ENCODE measurements at regions not wholly inside any gene's neighbourhood (a gene's known extent, or its start where the extent isn't known, plus 50 kb on each side); places are given as distances from the start of the nearest gene placed in this dataset.

DNA sequence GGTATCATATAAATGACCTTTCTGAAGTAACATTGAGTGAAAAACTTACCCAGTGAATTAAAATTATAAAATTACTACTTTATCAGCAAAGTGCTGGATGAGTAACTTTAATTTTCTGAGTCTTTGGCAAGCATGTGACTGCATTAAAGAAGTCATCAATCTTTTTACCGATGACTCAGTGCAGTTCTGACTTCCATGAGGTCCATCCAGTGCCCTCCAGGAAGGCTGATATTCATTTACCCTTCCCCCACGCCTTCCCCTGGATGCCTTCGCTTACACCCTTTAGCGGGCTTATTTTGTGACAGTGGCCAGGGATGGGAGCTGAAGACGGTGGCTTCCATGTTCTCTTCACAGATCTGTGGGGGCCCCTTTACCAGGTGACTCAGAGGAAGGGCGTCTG lies 572.9 kb upstream of the PFKP start:
- DNase-seq: no peak

DNA sequence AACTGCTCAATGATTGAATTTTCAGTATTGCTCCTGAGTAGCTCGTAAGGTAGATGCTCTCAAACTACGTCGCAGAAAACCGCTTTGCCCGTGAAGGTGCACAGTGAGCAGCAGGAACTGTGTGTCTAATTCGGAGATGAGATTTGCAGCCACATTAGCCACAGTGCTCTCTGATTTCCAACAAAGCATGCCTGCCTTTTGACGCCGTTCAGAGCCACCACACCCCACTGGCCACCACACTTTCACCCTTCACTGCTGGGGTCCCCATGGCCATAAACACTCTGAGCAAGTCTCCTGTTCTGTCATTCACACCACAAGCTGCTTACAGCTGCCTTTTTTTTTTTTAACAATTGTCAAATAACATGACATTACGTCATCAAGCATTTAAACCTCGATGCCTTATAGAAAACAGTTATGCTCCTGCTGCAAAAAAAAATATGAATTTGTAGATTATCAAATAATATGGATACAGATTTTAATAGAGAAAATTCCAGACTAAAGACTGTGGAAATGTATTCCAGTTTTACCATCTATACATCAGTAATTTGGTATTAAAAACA lies 578.8 kb upstream of the PFKP start:
- no peak for DNase-seq

DNA sequence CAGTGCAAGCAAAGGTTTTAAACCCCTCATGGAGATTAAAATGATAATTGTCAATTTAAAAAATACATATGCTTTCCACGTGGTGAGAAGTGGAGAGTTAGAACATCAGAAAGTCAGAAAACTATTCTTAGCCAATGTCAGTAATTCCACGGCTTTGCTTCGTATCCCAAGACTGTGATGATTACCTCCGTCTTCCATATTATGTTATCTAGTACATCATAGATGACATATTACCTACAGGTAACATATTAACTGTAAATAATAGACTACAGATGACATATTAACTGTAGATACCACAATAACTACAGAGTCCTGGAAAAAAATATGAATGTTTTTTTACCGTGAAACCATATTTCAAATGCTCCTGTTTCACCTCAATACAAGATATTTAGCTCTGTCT lies 579.4 kb upstream of the PFKP start:
- DNase-seq: no peak

DNA sequence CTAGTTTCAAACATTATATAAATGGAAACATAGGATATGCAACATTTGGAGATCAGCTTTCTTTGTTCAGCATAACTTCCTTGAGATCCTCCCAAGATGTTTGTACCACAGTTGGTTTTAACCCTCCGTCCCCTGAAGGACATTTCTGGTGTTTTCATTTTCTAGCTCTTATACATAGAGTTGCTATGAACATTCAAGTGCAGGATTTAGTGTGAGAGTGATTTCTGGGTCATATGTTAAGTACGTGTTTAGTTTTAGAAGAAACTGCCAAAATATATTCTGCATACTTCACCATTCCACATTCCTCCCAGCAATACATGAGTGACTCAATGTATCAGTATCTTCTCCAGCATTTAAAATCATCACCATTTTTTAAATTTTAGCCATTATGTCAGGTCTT lies 588.7 kb upstream of the PFKP start:
- no peak for DNase-seq

DNA sequence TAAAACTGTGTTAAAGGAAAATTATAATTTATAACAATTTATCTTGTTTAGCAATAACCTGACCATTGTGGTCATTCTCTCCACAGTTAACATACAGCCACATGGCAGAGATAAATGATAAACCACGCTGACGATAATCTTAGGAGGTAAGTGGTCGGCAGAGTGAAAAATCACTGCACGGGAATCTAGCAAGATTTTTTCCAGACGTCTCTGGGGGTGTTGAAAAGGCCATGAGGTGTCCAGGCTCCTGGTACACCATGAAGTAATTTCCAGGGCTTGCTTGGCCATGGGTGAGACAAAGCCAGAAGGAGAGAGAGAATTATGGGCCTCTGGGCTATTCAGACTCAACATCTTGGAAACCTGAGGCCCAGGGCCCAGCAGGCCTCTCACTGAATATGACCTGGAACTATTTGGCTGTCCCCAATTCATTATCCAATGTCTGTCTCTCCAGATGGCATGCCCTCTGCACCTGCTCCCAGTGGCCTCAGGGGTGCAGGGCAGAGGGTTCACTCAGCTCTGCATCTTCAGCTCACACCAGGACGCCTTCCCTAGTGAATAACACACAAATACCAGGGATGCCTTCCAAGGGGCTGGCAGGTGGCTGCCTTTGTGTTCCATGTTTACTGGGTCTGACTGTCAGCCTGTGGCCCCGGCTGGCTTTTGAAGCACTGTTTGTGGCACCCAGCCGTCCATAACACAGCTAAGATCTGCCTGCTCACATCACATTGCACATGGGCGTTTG lies 590.4 kb upstream of the PFKP start:
- no peak for DNase-seq

DNA sequence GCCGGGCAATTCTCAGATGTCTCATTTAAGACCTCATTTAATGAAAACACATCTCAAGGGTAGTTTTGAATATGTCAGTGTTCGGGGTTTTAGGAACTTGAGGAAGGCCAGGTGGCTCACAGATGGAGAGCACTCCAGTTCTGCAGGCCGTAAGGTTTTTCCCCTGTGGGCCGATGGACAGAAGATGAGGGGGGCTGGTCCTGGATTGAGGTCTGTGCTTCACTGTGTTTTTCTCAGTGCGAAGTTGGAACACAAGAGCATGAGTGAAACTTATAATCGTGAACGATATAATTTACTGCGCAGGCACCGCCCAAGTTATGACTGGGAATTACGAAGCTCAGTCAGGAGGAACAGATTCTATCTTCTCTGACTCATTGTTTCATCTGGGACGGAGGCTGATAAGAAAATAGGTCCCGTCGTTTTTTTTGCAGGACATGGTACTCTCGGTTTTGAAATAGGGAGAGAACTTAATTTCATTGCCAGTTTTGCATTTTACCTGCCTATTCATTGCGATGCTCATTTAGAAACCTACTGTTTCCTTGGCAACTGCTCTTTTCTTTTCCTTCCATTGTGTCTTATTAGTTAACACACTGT lies 591.0 kb upstream of the PFKP start:
- no peak for DNase-seq

DNA sequence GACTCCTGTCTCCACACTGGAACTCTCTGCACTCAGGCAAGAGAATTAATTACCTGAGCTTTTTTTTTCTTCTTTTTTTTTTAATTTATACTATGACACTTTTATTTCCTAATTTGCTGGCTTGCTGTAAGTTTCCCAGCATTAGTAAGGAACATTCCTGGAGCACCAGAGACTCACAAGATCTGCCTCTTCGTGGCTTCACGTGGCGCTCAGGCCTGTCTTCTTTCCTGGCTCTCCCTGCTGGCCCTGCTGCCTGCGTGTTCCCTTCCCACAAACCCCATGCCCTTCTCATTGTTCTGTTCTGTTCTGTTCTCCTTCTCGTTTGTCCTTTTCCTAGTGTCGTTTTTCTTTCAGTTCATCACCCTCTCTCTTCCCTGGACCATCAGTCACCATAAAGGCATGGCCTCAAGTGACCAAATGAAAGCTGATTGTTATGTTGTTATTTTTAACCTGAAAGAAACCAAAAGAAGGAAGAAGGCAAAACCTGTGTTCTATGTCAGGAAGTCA lies 591.6 kb upstream of the PFKP start:
- DNase-seq: no peak

DNA sequence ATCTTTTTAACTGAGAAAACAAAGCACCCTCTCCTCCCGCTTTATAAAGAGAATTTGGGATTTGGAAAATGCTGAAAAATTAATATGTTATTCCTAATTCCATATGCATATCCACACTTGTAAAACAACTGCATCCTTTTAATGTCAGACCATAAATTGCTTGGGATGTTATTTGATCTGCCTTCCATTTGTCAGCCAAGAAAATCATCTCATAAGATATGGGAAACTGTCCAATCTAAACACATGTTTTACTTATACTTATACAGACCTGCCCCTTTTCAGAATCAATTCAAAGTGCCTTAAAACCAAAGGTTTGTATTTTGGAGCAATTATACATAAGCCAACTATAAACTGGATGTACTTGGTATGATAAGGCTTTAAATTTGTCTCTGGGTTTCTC lies 595.5 kb upstream of the PFKP start:
- DNase-seq: no peak

DNA sequence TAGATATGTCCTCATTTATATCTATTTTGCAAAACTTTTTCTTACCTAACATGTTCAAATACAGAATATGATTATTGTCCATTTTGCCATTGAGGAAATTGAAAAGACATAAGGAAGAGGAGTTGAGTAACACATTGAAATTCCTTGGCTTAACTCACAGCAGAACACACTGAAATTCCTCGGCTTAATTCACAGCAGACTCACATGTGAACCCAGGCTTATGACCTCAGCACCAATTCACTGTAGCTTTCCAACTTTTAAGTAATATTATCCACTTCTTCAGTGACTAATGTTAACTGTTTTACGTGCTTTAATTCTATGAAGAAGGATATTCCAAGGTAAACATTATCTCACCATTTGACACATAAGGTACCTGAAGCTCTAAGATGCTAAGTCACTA lies 597.5 kb upstream of the PFKP start:
- no peak for DNase-seq

DNA sequence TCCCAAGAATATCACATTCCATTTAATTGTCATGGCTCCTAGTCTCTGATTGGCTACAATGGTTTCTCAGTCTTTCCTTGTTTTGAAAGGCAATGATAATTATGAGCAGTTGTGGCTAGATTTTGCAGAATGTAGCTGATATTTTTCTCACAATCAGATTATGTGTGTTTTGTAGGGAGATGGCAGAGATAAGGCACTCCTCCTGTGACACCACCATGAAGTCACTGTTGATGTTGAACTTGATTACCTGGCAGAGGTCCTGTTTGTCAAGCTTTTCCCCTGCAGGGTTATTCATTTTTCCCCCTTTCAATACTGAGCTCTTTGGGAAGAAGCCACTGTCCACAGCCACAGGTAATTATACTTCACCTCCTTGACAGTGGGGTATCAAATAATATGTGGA lies 602.9 kb upstream of the PFKP start:
- DNase-seq: no peak

DNA sequence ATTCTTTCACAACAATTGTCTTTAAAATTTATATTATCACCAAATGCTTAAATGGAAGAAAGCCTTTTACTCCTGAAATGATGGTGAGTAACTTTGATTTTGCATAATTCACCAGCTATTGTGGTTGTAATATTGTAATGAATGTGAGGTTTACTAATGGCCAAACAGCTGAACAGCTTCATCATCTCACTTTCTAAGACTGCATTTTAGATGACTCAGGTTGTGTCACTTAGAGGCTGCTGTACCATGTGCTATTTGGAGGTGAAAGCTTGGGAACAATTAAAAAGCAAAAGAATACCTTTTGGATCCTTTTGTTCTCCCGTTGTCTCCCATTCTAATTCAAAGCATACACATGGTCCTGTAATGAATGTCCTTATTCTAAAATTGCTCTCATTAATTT lies 604.0 kb upstream of the PFKP start:
- DNase-seq: no peak

DNA sequence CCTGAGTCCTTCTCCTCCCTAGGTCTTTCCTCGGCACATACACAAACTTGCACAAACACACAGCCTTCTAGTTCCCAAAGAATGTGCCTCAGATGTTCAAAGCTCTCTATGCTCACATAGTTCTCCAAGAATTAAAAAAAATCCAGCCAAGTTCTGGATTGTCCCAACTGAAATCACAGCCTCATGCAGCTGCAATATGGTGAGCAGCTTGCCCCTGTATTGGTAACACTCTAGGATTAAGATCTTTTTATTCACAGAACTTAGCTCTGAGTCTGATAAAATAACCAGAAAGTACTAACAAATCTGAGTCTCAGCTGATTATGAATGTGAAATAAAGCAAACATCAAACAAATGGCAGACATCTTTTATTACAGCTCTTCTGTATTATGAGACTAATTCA lies 604.8 kb upstream of the PFKP start:
- no peak for DNase-seq

DNA sequence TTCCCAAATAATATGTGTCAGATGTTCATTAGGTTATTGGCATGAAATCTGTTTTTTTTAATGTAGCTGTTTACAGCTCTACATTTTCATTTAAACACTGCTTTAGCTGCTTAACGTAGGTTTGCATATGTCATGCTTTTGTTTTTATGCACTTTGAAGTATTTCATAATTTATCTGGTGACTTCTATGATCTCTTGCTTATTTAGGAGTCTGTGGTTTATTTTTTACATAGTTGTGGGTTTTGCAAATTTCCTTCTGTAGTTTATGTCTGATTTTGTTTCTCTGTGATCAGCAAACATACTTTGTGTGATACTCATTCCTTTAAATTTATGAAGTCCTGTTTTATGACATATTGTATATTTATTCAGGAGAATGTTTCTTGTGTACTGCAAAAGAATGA lies 606.5 kb upstream of the PFKP start:
- no peak for DNase-seq

DNA sequence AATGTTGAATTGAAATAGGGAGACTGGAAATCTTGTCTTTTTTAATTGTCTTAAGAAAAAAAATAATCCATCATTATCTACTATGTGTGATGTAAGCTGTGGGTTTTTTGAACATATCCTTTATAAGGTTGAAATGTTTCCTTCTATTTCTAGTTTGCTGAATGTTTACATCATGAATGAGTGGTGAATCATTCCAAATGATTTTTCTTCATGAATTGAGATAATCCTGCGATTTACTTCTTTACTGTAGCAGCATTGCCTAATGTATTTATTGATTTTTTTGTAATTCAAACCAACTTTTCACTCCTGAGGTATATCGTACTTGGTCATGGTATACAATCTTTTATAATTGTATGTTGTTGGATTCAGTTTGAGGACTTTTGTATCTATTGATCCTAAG lies 607.6 kb upstream of the PFKP start:
- no peak for DNase-seq

DNA sequence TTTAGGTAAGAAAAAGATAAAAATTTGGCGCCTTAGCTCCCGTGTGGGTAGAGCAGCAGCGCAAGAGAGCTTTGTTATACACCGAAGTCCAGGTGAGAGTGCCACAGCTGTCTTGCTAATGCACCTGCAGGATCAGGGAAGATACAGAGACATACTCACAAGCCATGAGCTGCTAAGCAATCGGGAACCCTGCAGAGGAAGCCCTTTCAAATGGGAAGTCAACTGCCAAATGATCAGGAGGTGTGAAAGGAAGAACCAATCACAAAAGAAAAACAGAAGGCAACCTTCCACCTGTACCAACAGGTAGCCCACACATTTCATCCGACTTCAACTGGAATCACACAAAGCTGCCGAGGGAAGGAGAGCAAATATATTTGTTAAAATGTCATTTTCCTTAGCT lies 610.5 kb upstream of the PFKP start:
- DNase-seq: no peak

DNA sequence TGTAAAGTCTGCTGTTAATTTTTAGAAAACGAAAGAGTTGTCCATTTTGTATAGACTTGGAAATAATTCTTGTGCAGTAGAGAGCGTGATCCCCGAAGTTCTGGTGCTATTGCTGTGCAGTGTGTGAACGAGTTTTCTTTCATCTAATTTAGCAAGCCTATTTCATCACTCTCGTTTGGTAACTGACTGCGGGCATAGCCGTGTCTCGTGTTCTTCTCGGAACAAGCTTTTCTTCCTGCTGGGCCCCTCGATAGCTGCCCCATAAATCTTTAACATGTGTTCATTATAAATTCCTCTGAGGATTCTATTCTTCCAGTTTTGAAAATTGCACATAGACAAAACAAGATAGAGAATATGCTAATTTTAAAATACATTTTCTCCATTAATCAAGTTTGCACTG lies 622.0 kb upstream of the PFKP start:
- no peak for DNase-seq

DNA sequence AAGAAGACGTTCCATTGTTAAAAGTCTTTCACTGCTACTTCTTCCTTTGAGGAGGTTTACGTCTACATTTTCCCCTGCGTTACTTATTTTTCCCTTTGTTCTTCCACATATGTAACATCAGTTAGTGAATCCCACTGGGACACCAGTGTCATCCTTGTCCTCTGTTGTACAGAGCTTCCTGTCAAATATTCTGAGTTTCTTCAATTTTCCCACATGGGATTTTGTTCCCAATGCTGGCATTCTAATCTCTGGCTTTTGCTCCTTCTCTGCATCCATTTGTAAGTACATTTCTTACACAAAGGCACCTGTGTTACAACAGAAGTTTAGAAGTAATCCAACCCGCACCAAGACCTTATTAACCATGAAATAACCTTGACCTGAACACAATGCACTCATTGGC lies 627.4 kb upstream of the PFKP start:
- DNase-seq: no peak

DNA sequence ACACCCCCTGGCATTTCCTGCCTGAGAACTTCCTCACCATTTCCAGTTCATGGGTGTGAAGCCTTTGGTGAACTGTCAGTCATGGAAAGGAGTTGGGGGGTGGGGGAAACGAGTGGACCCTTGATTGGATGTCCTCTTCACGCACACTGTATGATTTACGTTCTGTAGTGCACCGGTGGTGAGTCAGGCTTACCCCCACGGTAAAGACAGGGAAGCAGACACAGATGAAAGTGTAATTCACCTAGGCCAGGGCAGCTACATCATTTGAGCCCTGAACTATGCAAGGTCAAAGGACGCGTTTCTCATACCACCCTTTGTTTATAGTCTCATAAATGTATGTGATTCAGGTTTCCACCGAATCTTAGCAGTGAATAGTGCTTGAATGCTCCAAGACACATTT lies 628.3 kb upstream of the PFKP start:
- DNase-seq: no peak

DNA sequence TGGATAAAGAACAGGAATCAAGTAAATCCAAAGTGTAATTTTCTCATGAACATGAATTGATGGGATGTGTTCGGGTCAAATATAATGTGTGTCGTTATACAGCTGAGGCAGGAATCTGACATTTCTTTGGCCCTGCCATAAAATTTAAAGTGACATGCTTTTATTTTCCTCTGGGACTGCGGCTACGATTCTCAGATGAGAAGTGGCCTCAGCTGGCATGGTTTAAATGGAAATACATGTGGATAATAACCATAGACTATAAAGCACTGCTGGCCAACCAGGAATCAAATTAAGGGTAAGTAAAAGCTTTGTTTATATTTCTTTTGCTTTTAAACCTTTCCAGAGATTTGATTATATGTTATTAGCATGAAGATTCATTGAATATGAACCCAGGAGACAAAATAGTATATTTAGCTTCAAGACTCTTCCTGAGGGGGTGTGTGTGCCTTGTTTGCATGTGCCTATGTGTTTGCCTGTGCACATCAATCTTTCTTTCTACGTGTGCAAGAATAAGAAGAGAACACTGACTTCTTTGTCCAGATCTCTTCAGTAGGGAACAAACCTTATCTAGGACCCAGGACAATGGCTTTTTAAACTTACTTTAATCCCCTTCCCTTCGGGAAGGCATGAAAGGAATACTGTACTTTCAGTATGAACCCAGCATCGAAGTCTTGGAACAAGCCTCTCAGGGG lies 629.0 kb upstream of the PFKP start:
- no peak for DNase-seq

DNA sequence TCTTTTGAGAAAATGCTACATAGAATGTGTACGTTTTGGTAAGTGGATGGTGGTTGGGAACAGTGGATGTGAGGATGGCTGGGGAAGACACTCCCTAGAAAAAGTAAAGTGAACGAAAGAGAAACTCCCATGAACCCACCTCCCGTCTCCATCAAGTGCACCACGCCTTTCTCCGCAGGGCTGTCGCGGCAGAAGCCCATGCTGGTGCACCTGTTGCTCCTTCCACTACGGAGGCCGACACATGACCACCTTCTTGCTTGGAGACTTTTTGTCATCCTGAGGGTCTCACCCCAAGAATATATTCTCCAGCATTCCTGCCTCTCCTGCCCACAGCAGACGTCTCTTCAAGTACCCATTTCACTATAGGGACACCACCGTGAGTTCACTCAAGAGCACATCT lies 630.4 kb upstream of the PFKP start:
- no peak for DNase-seq

DNA sequence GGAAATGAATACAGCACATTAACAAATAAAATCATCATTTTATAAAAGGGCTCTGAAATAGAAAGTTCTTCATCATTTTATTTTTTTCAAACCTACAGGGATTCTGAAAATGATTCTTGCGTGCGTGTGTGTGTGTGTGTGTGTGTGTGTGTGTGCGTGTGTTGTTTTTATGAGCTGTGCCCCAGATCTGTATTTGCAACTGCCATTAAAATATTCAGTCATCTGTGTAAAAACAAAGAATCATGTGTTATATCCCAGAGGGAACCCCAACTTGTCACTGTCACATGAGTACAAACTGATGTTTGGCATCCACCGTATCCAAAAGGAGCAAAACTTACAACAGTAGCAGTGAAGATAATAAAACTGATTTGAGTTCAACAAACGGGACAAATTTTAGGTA lies 635.4 kb upstream of the PFKP start:
- no peak for DNase-seq

DNA sequence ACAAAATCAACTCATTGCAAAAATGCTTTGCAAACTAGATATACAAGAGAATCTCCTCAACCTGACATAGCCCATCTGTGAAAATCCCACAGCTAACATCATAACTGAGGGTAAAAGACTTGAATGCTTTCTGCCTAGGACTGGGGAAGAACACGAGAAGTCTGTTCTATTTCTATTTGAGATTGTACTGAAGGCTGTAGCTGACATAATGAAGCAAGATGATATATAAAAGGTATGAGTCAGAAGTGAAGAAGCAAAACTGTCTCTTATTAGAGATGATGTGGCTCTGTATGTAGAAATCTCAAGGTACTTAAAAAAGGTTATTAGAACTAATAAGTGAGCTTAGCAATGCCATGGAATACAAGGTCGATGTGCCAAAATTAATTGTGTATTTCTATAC lies 639.9 kb upstream of the PFKP start:
- no peak for DNase-seq

DNA sequence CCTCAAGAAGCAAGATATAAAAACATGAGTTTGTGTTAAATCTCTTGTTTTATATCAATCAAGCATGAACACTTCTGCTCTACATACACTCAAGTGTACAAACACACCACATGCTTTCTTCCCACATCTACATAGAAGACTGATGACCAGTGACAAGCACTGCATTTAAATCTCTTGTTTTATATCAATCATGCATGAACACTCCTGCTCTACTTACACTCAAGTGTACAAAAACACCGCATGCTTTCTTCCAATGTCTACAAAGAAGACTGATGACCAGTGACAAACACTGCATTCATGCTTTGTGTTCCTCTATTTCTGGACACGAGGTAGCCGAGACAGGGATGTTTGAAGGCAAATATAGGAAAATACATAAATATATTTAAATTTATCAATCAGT lies 642.0 kb upstream of the PFKP start:
- DNase-seq: no peak

DNA sequence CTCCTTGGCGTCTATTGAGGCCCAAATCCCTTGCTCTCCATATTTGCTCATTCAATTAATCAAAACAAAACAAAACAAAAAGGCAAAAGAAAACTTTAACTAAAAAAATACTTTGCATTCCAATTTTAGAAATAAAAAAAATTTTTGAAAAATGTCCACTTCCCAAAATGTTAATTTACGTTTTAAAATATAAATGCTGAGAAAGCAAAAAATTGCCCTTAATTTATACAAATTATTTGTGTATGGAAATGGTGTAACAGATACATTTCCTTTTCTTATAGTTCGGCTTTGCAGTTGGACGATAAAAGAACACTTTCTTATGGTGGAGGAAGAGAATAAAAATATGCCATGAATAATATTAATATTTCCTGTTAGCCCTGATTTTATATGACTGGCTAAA lies 652.8 kb upstream of the PFKP start:
- DNase-seq: no peak

Data from SHP77 (cell line).